CD1c-positive myeloid dendritic cell (primary cell): ENCODE measurements at regions not wholly inside any gene's neighbourhood (a gene's known extent, or its start where the extent isn't known, plus 50 kb on each side); places are given as distances from the start of the nearest gene placed in this dataset.
"Not testable (repeated sequence)": the region's sequence is repeated elsewhere in the genome, so short reads cannot be mapped to it uniquely, and the experiment has no call there.

Experiments
- DNase-seq: peaks from one replicate; pipeline ENCODE4 v3.0.0-alpha.2; 2016; ENCODE audit errors: extremely low spot score

DNA sequence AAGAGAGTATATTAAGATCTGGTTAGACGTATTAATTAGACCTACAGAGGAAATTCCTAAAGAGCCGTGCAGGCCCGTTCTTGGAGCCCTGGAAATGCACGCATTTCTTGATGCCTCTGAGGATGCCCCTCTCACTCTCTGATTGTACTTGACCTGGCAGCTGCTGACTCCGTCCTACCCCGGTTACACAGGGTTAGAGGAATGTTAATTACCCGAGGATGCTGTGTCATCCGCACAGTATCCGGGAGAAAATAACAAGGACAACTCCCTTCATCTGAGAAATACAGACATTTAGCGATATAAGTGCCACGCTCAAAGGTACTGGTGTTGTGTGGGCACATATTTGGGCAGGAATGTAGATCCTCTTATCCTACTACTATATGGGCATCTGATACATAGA, 404.6 kb upstream of the FAT1 start:
- no peak for DNase-seq

DNA sequence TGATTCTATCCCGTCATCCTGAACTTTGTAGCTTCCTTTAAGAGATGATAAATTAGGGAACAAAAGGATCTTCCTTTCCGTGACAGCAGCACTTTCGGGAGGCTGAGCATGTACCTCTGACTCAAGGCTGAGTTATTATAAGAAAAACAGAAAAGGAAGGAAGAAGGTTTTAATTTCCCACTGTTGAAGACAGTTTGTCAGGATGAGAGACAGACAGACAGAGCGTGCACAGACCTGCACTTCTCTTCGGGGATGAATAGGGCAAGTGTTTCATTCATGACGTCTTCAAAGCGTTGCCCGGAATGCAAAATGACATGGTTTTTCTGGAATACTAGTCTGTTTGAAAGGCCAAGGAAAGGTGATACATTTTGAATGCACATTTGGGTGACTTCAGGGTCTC, 405.3 kb upstream of the FAT1 start:
- DNase-seq = no peak

DNA sequence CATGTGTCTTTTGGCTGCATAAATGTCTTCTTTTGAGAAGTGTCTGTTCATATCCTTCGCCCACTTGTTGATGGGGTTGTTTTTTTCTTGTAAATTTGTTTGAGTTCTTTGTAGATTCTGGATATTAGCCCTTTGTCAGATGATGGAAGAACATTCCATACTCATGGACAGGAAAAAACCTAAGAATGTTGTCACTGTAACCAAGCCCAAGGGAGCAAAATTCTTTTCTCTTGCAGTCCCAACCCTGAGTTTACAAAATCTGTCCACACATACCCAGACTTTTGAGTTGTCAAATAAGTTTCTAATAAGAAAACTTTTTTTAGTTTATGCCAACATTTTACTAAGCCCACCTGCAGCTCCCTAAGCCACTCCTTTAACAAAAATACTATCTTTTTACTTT, 408.2 kb upstream of the FAT1 start:
- DNase-seq = not testable (repeated sequence)

DNA sequence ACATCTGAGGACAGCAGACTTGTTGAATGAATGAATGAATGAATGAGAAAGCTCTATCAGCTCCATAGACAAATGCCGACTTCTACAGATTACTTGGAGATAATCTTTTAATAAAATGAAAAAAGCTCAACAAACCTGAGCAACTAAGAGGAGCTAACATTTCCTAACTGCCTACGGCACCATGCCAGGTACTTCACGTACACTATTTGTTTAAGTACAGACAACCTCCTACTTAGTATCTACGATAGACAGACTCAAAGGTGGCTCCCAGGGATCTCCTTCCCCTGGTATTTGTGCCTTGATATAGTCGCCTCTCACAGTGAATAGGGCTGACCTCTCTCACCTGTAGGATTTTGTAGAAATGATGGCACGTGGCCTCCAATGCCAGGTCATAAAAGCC, 412.2 kb upstream of the FAT1 start:
- DNase-seq = no peak

DNA sequence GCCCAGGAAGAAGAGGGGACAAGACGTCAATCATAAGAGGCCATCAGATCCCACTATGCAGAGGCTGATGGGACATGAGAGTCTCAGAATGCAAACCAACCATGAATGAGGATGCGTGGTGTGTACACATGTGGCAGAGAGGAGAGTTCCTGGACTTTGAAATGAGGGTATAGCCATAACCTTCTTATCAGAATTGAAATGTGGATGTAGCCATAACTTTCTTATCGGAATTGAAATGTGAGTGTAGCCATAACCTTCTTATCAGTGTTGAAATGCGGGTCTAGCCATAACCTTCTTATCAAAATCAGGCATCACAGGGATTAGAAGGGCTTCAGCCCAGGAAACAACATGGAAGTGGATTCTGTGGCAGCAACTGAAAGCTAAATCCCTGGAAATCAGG, 415.5 kb upstream of the FAT1 start:
- DNase-seq = no peak

DNA sequence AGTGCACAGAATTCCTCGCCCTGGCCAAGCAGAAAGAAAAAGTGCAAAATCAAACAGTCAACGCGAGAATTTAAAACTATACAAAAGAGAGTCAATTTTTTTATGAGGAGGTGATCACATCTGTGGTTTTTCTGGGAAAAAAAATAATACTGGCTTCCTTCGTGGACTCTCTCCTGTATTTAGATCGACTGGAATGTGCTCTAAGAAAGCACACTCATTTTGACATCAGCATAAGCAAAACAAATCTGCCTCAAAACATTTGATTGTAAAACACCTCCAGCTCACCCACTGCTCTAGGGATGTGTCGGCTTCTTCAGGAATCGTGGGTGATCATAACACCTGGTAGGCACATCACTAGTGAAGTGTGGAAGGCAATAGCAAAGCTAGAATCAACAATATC, 417.4 kb upstream of the FAT1 start:
- no peak for DNase-seq

DNA sequence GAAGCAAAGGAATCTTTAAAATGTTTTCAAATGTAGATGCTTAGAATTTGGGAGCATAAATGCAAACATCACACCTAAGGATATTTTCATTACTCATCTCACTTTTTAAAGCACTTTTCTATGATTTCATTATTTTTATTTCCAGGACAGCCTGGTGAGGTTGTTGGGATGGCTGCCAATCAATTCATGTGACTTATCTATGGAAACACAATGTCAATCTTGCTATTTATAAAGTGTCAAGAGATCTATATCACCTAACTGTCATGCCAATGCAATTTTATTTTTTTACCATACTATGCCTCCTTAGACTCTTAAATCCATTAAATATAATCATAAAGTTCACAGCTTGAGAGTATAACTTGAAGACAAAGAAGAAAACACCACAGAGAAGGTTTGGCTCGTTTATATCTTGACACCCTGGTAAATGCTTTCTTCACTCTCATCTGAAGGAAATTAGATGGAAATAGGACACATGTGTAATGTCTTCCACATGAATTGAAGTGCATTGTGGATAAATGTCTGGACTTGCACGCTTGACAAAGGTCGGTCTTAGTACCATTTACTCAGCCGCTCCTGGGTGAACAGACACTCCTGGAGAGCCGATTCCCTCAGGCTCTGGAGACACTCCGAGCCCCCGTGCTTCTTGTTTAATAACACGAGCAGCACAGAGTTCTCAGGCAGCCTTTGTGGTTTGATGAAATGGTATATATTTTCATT, 425.7 kb upstream of the FAT1 start:
- DNase-seq = no peak

DNA sequence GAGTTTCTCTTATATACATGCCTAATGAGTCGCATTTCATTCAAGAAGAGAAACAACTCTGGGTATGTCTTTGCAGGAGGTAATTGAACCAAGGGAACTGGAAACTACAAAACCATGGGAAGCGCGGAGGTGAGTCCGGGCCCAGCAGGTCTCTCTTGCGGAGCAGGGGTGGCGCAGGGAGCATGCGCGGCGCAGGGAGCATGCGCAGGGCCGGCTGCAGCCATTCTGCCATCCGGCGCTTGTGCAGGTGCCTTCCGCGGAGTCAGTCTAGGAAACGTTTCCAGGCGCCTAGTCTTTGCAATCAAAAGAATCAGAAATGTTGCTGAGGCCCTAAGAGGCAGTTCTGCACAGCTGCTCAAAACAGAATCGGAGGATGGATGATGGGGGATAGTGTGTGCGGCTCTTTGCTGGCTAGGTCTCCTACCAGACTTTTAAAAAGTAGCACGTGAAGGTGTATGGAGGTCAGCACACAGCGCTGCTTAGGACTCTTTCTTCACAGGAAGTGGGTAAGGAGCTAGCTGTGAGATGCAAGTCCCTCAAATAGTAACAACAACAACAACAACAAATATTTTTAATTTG, 433.8 kb upstream of the FAT1 start:
- DNase-seq = no peak

DNA sequence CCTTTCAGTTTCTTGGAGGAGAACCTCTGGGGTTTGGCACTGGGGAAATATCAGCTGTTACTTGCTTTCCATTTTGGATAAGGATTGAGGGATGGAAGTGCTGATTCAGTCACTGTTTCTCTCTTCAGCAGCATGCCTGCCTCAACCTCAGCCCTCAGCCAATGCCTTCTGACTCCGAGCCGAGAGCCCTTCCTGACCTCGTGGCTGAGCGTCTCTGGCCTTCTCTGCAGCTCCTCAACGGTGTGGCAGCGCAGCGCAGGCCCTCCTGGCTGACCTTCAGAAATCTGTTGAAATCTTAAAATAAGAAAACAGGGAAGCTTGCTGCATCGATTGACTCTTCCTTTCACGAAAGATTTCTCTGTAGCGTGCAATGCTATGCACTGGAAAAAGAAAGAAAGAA, 434.3 kb upstream of the FAT1 start:
- DNase-seq = no peak

DNA sequence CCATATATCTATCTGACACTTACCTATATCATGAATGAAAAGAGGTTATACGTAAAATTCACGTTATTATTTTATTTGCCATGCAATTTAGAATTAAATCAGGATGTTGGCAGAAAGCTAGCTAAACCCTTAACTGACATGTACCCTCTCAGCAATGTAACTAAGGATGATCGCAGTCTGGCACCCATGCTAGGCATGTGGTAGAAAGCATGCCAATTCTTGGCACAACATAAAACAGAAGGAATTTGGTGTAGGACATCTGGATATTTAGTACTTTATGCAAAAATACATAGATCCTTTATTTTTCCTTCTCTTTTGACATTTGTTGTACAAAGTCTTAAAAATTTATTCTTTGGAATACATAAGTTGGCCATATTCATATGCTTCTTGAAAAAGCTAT, 436.8 kb upstream of the FAT1 start:
- no peak for DNase-seq

DNA sequence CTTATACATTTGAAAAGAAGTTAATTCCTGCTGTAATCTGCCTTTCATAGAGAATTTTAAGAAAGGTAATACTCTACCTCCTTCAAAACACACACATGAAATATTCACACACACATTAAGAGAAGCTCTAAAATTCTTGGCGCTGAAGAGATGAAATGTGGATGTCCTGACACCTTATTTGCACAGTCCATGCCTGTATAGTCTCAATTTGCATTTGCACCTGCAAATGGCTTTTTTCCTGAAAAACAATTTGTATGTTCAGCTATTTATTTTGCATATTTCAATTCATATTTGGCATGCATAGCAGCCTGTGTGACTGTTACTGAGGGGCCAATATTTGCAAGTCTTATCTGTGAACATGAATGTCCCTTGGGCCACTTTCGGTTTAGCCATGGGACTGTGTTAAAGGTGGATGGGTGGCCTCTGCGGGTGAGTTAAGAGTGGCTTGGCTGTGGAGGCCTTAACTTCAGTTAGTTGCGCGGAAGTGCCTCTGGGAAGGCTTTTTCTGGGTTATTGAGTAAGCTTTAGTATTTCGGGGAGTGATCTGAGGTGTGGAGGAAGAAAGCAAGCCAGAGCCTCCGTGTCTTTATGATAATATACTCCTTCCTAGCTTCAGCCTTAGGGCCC, 443.3 kb upstream of the FAT1 start:
- DNase-seq = no peak

DNA sequence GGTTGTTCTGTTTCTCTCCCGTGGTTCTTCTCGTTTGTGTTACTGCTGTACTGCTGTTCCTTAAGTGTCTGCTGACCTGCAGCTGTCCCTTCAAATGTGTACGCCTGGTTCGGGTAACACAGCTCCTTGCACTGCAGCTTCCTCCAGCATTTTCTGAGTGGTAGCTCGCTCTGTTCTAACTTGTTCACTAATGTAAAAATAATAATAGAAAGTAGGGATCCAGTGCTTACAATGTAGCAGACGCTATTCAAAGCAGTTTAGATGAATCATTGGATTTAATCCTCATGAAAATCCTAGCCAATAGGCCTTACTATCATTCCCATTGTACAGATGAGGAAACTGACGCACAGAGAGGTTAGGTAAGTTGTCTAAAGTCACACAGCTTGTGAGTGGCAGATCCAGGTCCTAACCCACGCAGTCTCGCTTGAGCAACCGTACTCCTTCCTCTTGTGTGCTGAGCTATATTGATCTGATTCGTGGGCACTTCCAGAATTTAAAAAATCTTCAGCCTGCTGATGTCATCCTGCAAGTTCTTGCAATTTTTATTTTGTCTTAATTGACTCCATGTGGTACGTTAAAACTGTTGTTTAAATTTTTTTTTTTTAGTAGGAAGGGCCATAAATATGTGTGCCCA, 448.2 kb upstream of the FAT1 start:
- no peak for DNase-seq

DNA sequence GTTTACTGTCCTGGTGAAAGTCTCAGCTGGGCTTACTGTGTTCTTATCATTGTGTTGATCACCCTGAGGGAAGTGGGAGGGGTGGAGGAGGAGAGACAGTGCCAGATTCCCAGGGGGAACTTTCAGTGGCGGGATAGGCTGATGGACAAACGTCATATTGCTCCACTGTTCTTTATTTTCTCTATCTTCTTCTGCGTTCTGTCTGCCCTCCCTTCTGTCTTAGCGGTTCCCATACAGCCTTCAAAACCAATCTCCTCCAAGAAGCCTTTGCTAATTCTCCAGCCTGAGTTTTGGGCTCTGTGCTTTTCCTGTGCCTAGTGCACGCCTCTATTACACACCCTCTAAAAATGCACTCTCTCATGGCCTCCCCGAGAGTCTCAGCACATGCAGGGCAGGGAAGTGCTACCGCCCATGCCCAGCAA, 448.7 kb upstream of the FAT1 start:
- DNase-seq = no peak

DNA sequence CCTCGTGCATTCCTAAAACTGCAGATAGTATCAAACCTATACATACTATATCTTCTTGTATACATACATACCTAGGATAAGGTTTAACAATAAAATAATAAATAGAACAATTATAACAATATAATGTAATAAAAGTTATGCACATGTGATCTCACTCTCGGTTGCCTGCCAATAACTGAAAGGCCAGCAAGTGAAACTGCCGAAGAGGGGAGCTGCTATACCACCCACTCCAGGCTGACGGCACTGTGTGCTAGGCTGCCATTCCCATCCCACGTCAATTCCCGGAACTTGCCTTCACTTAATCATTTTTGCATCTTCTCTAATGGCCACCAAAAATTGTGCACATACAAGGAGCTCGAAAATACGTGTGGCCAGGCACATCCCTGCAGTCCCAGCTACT, 451.1 kb upstream of the FAT1 start:
- no peak for DNase-seq

DNA sequence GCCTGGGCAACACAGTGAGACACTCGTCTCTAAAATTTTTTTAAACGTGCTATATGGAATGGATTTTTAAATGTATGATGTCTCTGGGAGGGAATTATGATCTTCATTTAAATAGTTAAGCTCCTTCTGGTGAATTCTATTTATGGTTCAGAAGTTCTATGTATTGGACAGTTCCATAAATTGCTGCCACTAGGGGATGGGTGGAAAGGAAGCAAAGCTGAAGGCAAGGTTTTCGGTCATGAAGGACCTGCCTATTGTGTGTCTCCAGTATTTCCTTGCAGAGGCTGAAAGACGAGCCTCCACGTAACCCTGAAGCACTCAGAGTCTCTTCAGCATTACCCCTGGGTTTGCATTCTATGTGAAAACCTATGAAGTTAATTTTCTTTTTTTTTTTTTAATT, 451.5 kb upstream of the FAT1 start:
- no peak for DNase-seq

DNA sequence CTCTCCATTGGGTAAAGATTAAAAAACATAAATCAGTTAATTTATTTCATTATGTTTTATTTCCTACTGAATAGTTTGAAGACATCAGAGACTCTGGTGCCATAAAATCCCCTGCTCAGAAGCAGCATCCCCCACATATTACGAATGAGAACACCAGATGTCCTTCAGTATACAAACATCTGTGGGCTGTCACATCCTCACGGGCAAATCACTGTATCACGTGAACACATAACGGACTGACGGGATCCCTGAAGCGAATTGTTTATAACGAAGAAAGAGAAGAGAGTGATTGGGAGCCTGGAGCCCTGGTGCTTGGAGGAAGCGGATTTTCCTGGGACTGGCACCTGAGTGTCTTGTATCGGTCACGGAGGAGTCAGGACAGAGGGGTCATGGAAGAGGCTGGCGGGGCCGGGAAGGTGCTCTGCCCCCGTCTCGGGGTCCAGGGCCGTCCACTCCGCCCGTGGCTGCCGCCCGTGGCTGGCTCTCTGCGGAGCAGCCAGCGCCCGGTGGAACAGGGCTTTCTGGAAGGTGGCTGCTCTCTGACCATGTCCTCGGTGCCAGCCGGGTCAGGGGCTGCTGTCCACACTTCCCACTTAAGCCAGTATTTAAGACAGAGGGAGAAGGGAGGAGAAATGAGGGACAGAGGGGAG, 452.7 kb upstream of the FAT1 start:
- DNase-seq = no peak

DNA sequence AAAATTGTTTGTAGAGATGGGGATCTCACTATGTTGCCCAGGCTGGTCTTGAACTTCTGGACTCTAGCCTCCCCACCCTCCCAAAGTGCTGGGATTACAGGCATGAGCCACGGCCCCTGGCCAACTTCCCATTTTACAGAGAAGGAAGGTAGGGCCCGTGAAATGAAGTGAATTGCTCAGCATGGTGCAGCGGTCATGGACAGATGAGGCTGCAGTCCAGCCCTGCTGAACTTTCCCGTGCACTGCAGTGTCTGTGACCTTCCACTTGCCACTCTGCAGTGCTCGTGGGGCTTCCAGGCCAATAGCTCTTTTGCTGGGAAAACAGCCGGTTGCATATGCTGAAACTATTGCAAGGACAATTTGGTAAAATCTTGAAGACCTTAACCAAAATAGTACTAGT, 454.4 kb upstream of the FAT1 start:
- DNase-seq = no peak

DNA sequence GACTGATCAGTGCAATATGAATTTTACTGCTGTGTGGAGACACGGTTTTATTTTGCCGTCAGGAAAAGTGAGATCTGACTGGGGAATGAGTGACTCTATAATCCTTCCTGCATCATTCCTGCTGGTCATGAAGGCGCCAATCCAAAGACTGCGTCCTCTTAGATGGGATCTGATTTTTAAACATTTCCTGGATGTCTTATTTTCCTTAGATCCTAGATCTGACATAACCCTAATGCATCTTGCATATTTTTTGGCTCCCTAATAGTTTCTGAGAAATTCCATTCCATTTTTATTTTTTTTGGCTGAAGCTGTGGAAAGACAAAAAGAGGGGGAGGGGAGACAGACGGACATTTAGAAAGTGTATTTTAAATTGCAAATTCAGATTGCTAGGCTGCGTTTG, 454.9 kb upstream of the FAT1 start:
- DNase-seq = no peak

DNA sequence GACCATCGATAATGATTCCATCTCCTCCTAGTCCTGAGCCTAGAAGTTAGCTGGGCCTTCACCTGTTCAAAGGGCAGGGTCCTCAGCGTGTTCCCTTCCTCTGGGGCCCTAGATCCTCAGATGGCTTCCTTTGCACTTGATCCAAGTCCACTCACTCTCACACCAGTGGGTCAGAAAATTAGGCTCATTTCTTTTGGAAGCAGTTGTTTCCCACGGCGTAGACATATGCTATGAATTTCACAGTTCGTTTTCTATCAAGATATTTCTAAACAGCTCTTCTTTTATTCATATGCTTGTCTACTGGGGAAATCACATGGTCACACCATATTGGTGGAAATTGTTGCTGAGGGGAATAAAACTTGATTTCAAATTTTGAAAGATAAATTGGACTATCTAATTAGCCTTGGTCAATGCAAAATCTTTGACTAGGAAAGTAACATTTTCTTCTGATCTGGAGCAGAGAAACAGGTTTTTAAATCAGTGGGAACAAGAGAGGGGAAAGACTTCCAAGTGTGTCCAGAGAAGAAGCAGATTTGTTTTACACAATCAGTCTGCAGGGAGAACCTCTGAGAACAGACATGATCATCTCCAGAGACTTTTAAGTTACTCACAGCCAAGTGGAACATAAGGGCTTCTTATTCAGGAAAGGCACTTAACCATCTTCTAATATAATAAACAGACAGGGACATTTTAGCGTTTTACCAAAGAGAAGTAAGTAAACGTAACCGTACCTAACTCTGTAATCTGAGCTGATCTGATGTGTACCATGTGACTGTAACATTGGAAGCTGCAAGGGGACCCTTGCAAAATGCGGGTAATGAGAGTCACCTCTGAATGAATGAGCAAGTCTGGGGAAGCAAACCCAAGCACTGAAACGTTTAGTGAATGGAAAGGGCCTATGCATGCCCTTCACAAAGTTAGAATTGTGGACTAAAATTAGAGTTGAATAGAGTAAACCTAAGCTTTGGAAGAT, 455.7 kb upstream of the FAT1 start:
- DNase-seq = no peak

DNA sequence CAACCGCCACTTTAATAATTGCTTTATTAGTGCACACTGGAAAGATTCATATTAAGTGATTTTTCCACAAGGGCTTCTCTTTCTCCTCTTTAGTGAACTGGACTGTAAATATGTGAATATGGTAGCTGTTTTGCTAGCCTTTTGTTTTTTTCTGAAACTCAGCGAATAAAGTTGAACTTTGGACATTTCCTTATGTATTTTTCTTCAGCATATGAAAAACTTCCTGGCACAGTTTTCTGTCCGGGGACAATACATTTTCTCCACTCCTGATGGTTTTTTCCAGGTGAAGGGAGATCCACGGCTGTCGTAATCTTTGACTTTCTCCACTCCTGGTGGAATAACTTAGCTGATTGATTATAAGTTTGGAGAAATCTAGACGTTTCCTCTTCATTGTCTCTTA, 457.4 kb upstream of the FAT1 start:
- DNase-seq = no peak

DNA sequence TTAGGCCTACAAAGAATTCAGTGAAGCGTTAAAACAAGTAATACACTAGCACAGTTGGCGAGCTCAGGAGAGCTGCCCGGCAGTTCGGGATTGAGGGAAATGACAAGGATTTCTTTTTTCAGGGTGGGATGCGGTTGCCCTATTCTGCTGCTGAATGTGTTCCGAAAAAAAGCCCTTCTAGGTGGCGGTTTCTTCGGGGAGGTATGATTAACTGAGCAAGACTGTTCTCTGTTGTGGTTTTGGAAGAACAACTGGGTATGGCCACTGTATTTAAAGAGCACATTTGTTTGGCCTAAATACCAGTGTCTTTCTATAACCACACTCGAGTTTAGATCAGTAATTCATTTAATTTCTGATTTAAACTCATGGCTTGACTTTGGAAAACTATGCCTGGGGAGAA, 459.7 kb upstream of the FAT1 start:
- no peak for DNase-seq
